K562 (cell line): ENCODE measurements at regions not wholly inside any gene's neighbourhood (a gene's known extent, or its start where the extent isn't known, plus 50 kb on each side); places are given as distances from the start of the nearest gene placed in this dataset.

ENCODE experiments used
- ATAC-seq: fragments of 200-7000 bp; cut with Tn5 transposase; 3 replicates; pipeline ENCODE4 v1.9.1; 2020; ENCODE audit warnings: moderate library complexity
- BruUV-seq: library from RNA; stranded (reverse); fragments of 400-500 nt; replicated peaks from 2 replicates; lab custom pipeline; 2021; lab: Mats Ljungman, UMichigan
- CTCF ChIA-PET: fragments of 300-600 bp; formaldehyde crosslinking; extraction: SDS; loops from one replicate; lab custom pipeline; 2021; ENCODE audit warnings: low intra/inter-chr PET ratio; lab: Yijun Ruan, JAX
- POLR2A ChIA-PET: fragments of 300-600, 350-650 bp; sonication (Branson Sonifier 250); formaldehyde crosslinking; extraction: SDS; loops from one replicate; lab custom pipeline; 2021; ENCODE audit warnings: antibody characterized with exemption, inconsistent platforms; lab: Yijun Ruan, JAX
- DNase-seq, 4 experiments: peaks; one replicate each; pipeline versions ENCODE4 v3.0.0 to v3.0.0-alpha.2; 2011 to 2018; ENCODE audit warnings: low spot score in 3 of 4, mixed read lengths in 3 of 4; ENCODE audit errors: extremely low read depth in 1 of 4
- FAIRE-seq: peaks from 2 replicates; lab custom pipeline; 2011; peaks lifted over from hg19 to GRCh38; lab: Jason Lieb, UNC
- H2AFZ ChIP-seq: 2 replicates; pipeline ENCODE4 v1.6.0; 2011; ENCODE audit warnings: low read depth, low read length, control low read depth, inconsistent platforms
- H3K27ac ChIP-seq: fragments of 200-600 bp; 3 replicates; pipeline ENCODE4 v1.8.0; 2011; ENCODE audit warnings: low read depth, mild to moderate bottlenecking, control low read depth, inconsistent platforms, low read length, moderate library complexity, mixed read lengths; ENCODE audit errors: extremely low read depth
- H3K27me3 ChIP-seq, 2 experiments: fragments of 300-600 bp in 1 of 2; 2 replicates in 1 of 2; 3 replicates in 1 of 2; pipeline versions ENCODE4 v1.6.0 to v1.8.0; 2011; ENCODE audit warnings: inconsistent platforms in 2 of 2, low read length in 2 of 2, mild to moderate bottlenecking in 1 of 2, mixed read lengths in 1 of 2, moderate library complexity in 1 of 2; ENCODE audit not compliant: control insufficient read depth in 2 of 2, insufficient read depth in 2 of 2
- H3K36me3 ChIP-seq: fragments of 300-600 bp; 3 replicates; pipeline ENCODE4 v1.8.0; 2011; ENCODE audit warnings: mild to moderate bottlenecking, low read length, inconsistent platforms; ENCODE audit not compliant: control insufficient read depth, insufficient read depth
- H3K4me1 ChIP-seq, 2 experiments: fragments of 200-600 bp in 1 of 2; replicated peaks in 1 of 2; 2 replicates in 1 of 2; 3 replicates in 1 of 2; pipeline versions ENCODE4 v1.5.1 to v1.8.0; 2011; ENCODE audit warnings: inconsistent platforms in 2 of 2, low read length in 2 of 2, mild to moderate bottlenecking in 1 of 2, mixed read lengths in 1 of 2, moderate library complexity in 1 of 2; ENCODE audit not compliant: control insufficient read depth in 2 of 2, insufficient read depth in 2 of 2
- H3K4me2 ChIP-seq: 2 replicates; pipeline ENCODE4 v1.6.1; 2011; ENCODE audit warnings: low read length, control low read depth, inconsistent platforms, mixed read lengths; ENCODE audit not compliant: insufficient read depth
- H3K4me3 ChIP-seq: fragments of 200-600 bp; sonication (generic), shearing (Covaris generic); 2 replicates; pipeline ENCODE4 v1.5.1; 2016; ENCODE audit warnings: control low read depth, inconsistent platforms
- H3K79me2 ChIP-seq: fragments of 200-600 bp; 3 replicates; pipeline ENCODE4 v1.8.0; 2011; ENCODE audit warnings: low read length, inconsistent platforms; ENCODE audit not compliant: control insufficient read depth, insufficient read depth
- H3K9ac ChIP-seq, 2 experiments: 2 replicates each; pipeline versions ENCODE4 v1.6.0 to v1.6.1; 2011; ENCODE audit warnings: low read depth in 2 of 2, low read length in 2 of 2, control low read depth in 1 of 2, inconsistent platforms in 1 of 2, mild to moderate bottlenecking in 1 of 2, mixed read lengths in 1 of 2; ENCODE audit not compliant: insufficient read depth in 1 of 2
- H3K9me1 ChIP-seq: one replicate; pipeline ENCODE4 v1.6.0; 2011; ENCODE audit warnings: inconsistent platforms, mild to moderate bottlenecking, low read length, moderate library complexity; ENCODE audit not compliant: control insufficient read depth, insufficient read depth
- H3K9me3 ChIP-seq: replicated peaks from 2 replicates; pipeline ENCODE4 v1.5.1; 2011; ENCODE audit warnings: low read depth, low read length, inconsistent platforms; ENCODE audit not compliant: control insufficient read depth, insufficient read depth
- H4K20me1 ChIP-seq: replicated peaks from 2 replicates; pipeline ENCODE4 v1.6.1; 2011; ENCODE audit warnings: low read length, inconsistent platforms, mixed read lengths; ENCODE audit not compliant: control insufficient read depth, insufficient read depth
- ATF3 ChIP-seq, 2 experiments: fragments of 450-650 bp in 1 of 2; sonication (generic) in 1 of 2; formaldehyde crosslinking in 1 of 2; IDR thresholded peaks in 1 of 2; conservative IDR thresholded peaks in 1 of 2; 2 replicates each; pipeline versions ENCODE4 v1.6.1 to v1.8.1; 2016 to 2023; ENCODE audit warnings: mild to moderate bottlenecking in 2 of 2, moderate library complexity in 2 of 2, inconsistent platforms in 1 of 2, missing genetic modification reagents in 1 of 2
- RBM17 ChIP-seq: fragments of 200-400 bp; formaldehyde crosslinking; IDR thresholded peaks from 2 replicates; pipeline ENCODE4 v1.6.1; 2017; ENCODE audit warnings: low read depth, mild to moderate bottlenecking, low read length, borderline replicate concordance
- TFAM ChIP-seq: fragments of 250-450 bp; sonication (Bioruptor Pico); conservative IDR thresholded peaks from 2 replicates; pipeline ENCODE4 v1.5.0; 2021; ENCODE audit warnings: mild to moderate bottlenecking, moderate library complexity
- WGBS: fragments of 100-300 bp; shearing (Covaris generic); methylation state at CpG from one replicate; pipeline ENCODE4 v1.1.6; 2016; ENCODE audit warnings: low coverage, mixed read lengths; ENCODE audit not compliant: insufficient coverage; ENCODE audit errors: missing lambda C conversion rate; 5-methylcytosine and 5-hydroxymethylcytosine counted together
- in situ Hi-C: fragments of 300-500 bp; cut with MboI; formaldehyde crosslinking; loops from 4 replicates; pipeline ENCODE4 v1.15.0; 2018; ENCODE audit warnings: inconsistent platforms, mixed read lengths
- intact Hi-C: fragments of 100-400 bp; cut with micrococcal nuclease; formaldehyde crosslinking; loops from 2 replicates; pipeline ENCODE4 v1.14.2; 2022

GRCh38 chr4:13694256-13694655, 66.7 kb upstream of the BOD1L1 start (continued):
- TF ChIP-seq ATF3 (IDR thresholded peaks at IDR 0.05) (no peak), ATF3 (CRISPR knock-in tag; conservative IDR thresholded peaks at IDR 0.05) (no peak)

- no peaks in the 10 kb centered on the region for H3K27me3 ChIP-seq
- ATAC-seq (no peak), DNase-seq (no peak), FAIRE-seq (no peak)
- H3K9me1 ChIP-seq, result no peaks in the 10 kb centered on the region
- H3K4me3 ChIP-seq, result no peak overlapping the region
- ChIA-PET POLR2A (no interaction called here), CTCF (no interaction called here)
- 0% methylated on average over 2 of the region's 2 CpGs for WGBS
- no peaks in the 10 kb centered on the region for H4K20me1 ChIP-seq
- in situ Hi-C loops, result no loop called here
- no TSS peak for BruUV-seq
- H2AFZ ChIP-seq, result no peak overlapping the region
- no peaks in the 10 kb centered on the region for H3K79me2 ChIP-seq
- no peaks in the 10 kb centered on the region for H3K36me3 ChIP-seq
- H3K4me2 ChIP-seq, result no peak overlapping the region
- TF ChIP-seq TFAM (CRISPR knock-in tag), result no peak
- no peak for TF ChIP-seq RBM17
- TF ChIP-seq, all 486 proteins: peak for 0
- Histone ChIP-seq H3K27ac (no peak overlapping the region), H3K4me1 (no peaks in the 10 kb centered on the region), H3K9ac (no peak overlapping the region), H3K9me3 (no peaks in the 10 kb centered on the region)
- intact Hi-C loops, result no loop called here
Measured at GRCh38 chr4:13698296-13698695, 70.8 kb upstream of the BOD1L1 start.
